Prostate gland (tissue), 2 donors: ENCODE measurements at regions not wholly inside any gene's neighbourhood (a gene's known extent, or its start where the extent isn't known, plus 50 kb on each side); places are given as distances from the start of the nearest gene placed in this dataset.

Source experiments
- POLR2A ChIP-seq: fragments of 450-650 bp; IDR thresholded peaks from one replicate; pipeline ENCODE4 v1.6.1; 2016; ENCODE audit warnings: antibody characterized with exemption, mild to moderate bottlenecking
- POLR2AphosphoS5 ChIP-seq: sonication (generic); formaldehyde crosslinking; IDR thresholded peaks from one replicate; pipeline ENCODE4 v1.6.1; 2017; ENCODE audit warnings: antibody characterized with exemption
- TF ChIP-seq, protein P1 (sequence below), 4 experiments: fragments of 200-600 bp in 2 of 4; fragments of 450-650 bp in 2 of 4; sonication (generic) in 2 of 4; IDR thresholded peaks; 1 replicate in 3 of 4; 2 replicates in 1 of 4; pipeline ENCODE4 v1.5.1; 2016 to 2019; ENCODE audit warnings: antibody characterized with exemption in 4 of 4, mild to moderate bottlenecking in 2 of 4, moderate library complexity in 2 of 4

DNA sequence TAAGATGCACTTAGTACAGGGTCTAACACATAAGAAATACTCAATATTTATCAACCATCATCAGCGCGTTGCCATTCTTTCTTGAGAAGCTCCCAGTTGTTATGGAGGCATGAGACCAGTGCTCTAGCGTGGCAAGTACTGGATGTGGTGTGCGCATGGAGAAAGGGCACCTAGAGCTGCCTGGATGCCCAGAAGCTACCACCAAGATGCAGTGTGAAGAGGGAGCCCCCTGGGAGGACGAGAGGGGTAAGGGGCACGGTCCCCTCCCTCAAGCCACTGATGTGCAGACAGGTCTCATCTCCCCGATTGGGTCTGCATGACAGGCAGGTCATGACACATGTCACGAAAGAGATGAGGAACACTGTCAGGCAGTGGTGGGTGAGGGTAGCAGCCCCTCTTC is 127.7 kb upstream of the CXCL14 start:
- TF ChIP-seq POLR2AphosphoS5 = no peak
- TF ChIP-seq, protein P1, sequence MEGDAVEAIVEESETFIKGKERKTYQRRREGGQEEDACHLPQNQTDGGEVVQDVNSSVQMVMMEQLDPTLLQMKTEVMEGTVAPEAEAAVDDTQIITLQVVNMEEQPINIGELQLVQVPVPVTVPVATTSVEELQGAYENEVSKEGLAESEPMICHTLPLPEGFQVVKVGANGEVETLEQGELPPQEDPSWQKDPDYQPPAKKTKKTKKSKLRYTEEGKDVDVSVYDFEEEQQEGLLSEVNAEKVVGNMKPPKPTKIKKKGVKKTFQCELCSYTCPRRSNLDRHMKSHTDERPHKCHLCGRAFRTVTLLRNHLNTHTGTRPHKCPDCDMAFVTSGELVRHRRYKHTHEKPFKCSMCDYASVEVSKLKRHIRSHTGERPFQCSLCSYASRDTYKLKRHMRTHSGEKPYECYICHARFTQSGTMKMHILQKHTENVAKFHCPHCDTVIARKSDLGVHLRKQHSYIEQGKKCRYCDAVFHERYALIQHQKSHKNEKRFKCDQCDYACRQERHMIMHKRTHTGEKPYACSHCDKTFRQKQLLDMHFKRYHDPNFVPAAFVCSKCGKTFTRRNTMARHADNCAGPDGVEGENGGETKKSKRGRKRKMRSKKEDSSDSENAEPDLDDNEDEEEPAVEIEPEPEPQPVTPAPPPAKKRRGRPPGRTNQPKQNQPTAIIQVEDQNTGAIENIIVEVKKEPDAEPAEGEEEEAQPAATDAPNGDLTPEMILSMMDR (IDR thresholded peaks at IDR 0.05) = no peak
- no peak for TF ChIP-seq POLR2A
